Nephron progenitor cell (in vitro differentiated cells): ENCODE measurements at regions not wholly inside any gene's neighbourhood (a gene's known extent, or its start where the extent isn't known, plus 50 kb on each side); places are given as distances from the start of the nearest gene placed in this dataset.

Experiments
- DNase-seq: peaks from one replicate; pipeline ENCODE4 v3.0.0; 2021
- H3K27ac Mint-ChIP-seq: 2 replicates; pipeline ENCODE4 v1.8.0; 2021; ENCODE audit warnings: mild to moderate bottlenecking, moderate library complexity, mixed read lengths
- H3K27me3 Mint-ChIP-seq: 2 replicates; pipeline ENCODE4 v1.8.0; 2021; ENCODE audit warnings: mild to moderate bottlenecking, low read depth, mixed read lengths; ENCODE audit not compliant: poor library complexity
- H3K36me3 Mint-ChIP-seq: 2 replicates; pipeline ENCODE4 v1.8.0; 2021; ENCODE audit warnings: low read depth, mixed read lengths
- H3K4me1 Mint-ChIP-seq: 2 replicates; pipeline ENCODE4 v1.8.0; 2021; ENCODE audit warnings: mixed read lengths
- H3K4me3 Mint-ChIP-seq: 2 replicates; pipeline ENCODE4 v1.8.0; 2021; ENCODE audit warnings: mild to moderate bottlenecking, moderate library complexity, mixed read lengths
- H3K9me3 Mint-ChIP-seq: 2 replicates; pipeline ENCODE4 v1.8.0; 2021; ENCODE audit warnings: mild to moderate bottlenecking, moderate library complexity, mixed read lengths
- CTCF ChIP-seq: fragments of 200-600 bp; sonication (generic); IDR thresholded peaks from 2 replicates; pipeline ENCODE4 v1.5.0; 2021; ENCODE audit warnings: antibody characterized with exemption

DNA sequence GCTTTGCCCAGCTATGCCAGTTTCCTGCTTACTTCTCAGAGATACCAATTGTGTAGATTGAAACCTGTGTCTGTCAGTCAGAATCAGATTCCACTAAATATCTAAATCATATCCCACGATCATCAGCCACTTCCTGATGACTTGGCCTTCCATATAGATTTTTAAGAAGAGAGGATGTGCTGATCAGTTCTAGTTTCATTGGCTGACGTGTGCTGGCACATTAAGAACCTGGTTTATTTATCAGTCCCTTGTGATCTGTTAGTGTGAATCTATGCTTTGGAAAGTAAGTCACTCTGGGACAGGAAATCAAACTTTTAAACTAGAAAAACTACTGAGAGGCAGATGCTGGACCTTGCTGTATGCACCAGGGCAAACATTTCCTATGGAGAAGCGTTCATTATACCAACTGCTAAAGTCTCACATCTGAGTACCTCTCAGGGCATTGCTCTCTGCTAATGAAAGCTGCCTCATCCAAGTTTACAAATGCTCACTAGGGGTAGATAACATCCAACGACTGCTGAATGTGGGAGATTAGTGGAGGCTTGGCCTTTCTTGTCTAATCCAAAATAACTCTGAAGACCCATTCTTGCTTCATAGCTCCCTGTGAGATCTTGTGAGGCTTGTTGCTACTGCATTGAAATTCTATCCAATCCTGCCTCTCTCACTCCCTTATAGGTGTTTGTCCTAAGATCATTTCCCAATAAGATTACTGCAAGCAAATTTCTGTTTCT is 109.1 kb downstream of the ARL4A start:
- no peak for DNase-seq
- H3K4me1 Mint-ChIP-seq: no peaks in the 10 kb centered on the region
- TF ChIP-seq CTCF: no peak

GRCh38 chr7:12800486-12800885 is 113.1 kb downstream of the ARL4A start:
- H3K4me3 Mint-ChIP-seq: no peak overlapping the region
- H3K27me3 Mint-ChIP-seq: no peaks in the 10 kb centered on the region
- no peak for TF ChIP-seq CTCF
- no peaks in the 10 kb centered on the region for H3K9me3 Mint-ChIP-seq
- no peak overlapping the region for H3K27ac Mint-ChIP-seq
- H3K4me1 Mint-ChIP-seq: no peaks in the 10 kb centered on the region
- no peaks in the 10 kb centered on the region for H3K36me3 Mint-ChIP-seq
- no peak for DNase-seq

More for the DNA sequence above, 109.1 kb downstream of the ARL4A start:
- Mint-ChIP-seq H3K36me3 (no peaks in the 10 kb centered on the region), H3K27me3 (no peaks in the 10 kb centered on the region), H3K4me3 (no peak overlapping the region), H3K27ac (no peak overlapping the region), H3K9me3 (no peaks in the 10 kb centered on the region)

DNA sequence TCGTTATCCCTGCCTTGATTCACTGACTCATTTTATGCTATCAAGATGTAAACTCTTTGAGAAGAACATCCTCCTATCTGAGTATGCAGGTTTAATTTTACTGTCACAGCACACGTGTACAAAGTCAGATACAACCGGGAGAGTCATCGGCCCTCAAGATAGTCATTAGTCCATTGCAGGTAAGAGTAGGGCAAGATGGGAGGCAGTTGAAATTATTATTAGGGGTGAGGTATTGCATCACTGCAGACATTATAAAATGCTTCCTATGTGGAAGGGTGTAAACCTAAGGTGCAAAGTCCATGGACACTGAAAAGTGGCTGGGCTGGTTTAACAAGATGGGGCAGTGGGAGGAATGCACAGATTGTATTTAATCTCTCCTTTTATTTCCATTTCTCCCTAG is 113.7 kb downstream of the ARL4A start:
- no peak for TF ChIP-seq CTCF
- Mint-ChIP-seq H3K9me3 (no peaks in the 10 kb centered on the region), H3K27ac (no peak overlapping the region), H3K27me3 (no peaks in the 10 kb centered on the region), H3K4me1 (no peaks in the 10 kb centered on the region), H3K4me3 (no peak overlapping the region), H3K36me3 (no peaks in the 10 kb centered on the region)
- DNase-seq: no peak

- Mint-ChIP-seq H3K36me3 (no peaks in the 10 kb centered on the region), H3K4me1 (no peaks in the 10 kb centered on the region), H3K27me3 (no peaks in the 10 kb centered on the region), H3K27ac (no peak overlapping the region), H3K9me3 (no peaks in the 10 kb centered on the region), H3K4me3 (no peak overlapping the region)
- no peak for DNase-seq
- no peak for TF ChIP-seq CTCF
These were observed 114.6 kb downstream of the ARL4A start for GRCh38 chr7:12802070-12802469.

DNA sequence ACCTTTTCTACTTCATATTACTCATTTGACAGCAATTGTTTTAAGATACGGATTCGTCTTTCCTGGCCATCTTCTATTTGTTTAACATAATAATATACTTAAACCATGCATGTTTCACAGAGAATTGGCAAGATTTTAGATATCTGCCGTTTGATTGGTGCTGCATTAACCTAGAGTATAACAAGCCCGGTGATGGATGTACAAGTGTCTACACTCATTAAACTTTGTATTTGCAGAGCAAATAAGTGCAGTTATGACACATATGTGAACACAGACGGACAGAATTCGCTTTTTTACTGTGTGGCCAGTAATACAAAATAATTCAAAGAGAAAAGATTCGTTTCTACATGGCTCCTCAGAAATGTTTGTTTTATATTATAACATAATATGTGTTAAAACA is 116.1 kb downstream of the ARL4A start:
- Mint-ChIP-seq H3K4me1 (no peaks in the 10 kb centered on the region), H3K27ac (no peak overlapping the region), H3K4me3 (no peak overlapping the region), H3K9me3 (no peaks in the 10 kb centered on the region), H3K36me3 (no peaks in the 10 kb centered on the region), H3K27me3 (peaks cover 2% of the 10 kb centered on the region)
- DNase-seq: no peak
- no peak for TF ChIP-seq CTCF

- TF ChIP-seq CTCF: no peak
- H3K9me3 Mint-ChIP-seq: no peaks in the 10 kb centered on the region
- no peaks in the 10 kb centered on the region for H3K4me1 Mint-ChIP-seq
- no peaks in the 10 kb centered on the region for H3K36me3 Mint-ChIP-seq
- DNase-seq: no peak
- no peak overlapping the region for H3K4me3 Mint-ChIP-seq
- no peak overlapping the region for H3K27ac Mint-ChIP-seq
- H3K27me3 Mint-ChIP-seq: peaks cover 2% of the 10 kb centered on the region
These were observed 118.1 kb downstream of the ARL4A start for GRCh38 chr7:12805518-12805928.
